ENCODE measurements at regions not wholly inside any gene's neighbourhood (a gene's known extent, or its start where the extent isn't known, plus 50 kb on each side); places are given as distances from the start of the nearest gene placed in this dataset.

DNA sequence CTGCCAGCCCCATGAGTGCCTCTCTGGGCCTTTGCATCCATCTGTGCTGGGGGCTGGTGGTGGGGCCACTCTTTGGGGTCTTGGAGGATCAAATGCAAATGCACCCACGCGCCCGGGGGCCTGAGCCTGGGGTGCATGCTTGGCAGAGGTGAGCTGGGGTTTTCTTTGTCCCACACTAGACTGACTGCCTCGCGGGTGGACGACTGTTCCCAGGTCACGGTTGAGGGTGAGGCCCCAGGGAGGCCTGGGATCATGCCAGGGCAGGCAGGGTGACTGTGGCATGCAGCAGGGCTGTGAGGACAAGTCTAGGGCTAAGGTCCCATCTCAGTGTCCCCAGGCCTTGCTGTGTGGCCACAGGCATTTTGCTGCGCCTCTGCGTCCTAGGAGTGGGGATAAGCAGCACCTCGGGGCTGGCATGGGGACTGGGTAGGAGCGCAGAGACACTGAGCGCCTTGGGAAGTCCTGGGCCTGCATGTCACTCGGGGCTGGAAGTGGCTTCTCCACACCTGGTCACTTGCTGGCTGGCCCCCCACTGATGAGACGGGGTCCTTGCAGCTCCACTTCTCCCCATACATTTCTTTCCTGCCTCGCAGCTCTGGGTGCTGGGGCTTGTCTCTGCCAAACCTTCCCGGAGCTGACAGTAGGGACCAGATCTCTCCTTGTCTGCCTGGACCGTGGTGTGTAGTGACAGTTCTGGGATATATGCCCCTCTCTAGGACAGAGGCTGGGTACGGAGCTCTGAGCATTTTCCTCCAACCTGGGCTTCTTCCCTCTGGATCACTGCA, 133.1 kb downstream of the CTTN start:
- DNase-seq = peak; percentile 59
- no peaks in the 10 kb centered on the region for H3K36me3 ChIP-seq (replicated peaks; ENCODE audit: control insufficient read depth, insufficient read depth, low read length)
- H3K4me3 ChIP-seq (ENCODE audit: insufficient read depth, low read depth, low read length) = no peak overlapping the region
- no peaks in the 10 kb centered on the region for H3K27me3 ChIP-seq (ENCODE audit: control insufficient read depth, insufficient read depth, low read length)

DNA sequence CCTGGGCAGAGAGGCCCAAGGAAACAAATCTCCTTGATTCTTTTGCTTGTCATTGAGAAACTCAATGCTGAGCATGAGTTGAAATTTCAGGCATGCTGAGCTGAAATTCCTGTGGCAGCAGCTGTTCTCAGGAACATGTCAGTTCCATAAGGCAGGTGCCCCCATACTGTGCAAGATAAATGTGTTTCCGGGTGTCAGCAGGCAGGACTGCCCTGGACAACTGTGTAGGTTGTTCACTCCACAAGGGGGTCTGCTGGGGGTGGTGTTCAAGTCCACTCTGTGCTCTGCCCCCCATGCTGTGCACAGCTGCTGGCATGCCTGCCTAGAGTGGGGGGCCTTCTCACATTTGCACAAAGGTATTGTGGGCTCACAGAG, 133.7 kb downstream of the CTTN start:
- no peak overlapping the region for H3K4me3 ChIP-seq (ENCODE audit: insufficient read depth, low read depth, low read length)
- H3K27me3 ChIP-seq (ENCODE audit: control insufficient read depth, insufficient read depth, low read length) = no peaks in the 10 kb centered on the region
- H3K36me3 ChIP-seq (replicated peaks; ENCODE audit: control insufficient read depth, insufficient read depth, low read length) = no peaks in the 10 kb centered on the region
- DNase-seq = peak; percentile 76

DNA sequence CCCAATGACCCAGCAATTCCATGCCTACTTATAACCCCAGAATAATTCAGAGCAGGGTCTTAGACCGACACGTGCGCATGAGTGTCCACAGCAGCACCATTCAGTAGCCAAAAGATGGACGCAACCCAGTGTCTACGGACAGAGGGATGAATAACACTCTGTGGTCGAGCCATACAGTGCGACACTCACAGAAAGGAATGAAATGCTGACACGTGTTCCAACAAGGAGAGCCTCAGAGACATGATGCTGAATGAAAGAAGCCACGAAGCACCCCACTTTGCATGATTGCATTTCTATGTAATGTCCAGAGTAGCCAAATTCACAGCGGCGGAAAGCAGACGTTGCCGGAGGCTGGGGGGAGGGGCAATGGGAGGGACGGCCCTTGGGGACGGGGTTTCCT, 134.4 kb downstream of the CTTN start:
- peak; percentile 62 for DNase-seq
- no peak overlapping the region for H3K4me3 ChIP-seq (ENCODE audit: insufficient read depth, low read depth, low read length)
- H3K27me3 ChIP-seq (ENCODE audit: control insufficient read depth, insufficient read depth, low read length) = no peaks in the 10 kb centered on the region
- H3K36me3 ChIP-seq (replicated peaks; ENCODE audit: control insufficient read depth, insufficient read depth, low read length) = no peaks in the 10 kb centered on the region

DNA sequence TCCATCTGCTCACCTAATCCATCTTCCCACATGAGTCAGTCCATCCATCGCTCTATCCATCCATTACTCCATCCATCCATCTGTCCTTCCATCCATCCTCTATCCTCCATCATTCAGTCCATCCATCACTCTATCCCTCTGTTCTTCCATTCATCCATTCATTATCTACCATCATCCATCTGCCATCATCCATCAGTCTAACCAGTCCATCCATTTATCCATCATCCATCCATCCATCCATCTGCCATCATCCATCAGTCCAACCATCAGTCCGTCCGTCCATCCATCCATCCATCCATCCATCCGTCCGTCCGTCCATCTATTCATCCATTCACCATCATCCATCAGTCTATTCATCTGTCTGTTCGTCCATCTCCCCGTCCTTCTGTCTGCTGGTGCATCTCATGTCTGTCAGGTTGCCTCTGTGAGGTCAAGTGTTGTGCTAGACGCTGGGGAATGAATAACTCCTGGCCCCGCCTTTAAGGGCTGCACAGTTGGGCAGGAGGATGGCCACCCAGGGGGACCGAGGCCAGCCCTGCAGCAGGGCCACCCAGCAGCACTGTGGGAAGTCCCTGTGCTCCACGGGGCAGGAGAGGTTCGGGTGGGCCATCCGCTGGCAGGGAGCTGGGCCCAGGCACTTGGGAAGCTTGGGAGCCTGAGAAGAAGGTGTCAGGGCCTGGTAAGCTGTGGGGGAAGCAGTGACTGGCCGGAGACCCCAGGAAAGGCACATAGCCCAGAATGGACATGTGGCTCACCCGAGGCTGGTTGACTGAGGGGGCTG, 137.1 kb downstream of the CTTN start:
- Histone ChIP-seq H3K36me3 (replicated peaks; ENCODE audit: control insufficient read depth, insufficient read depth, low read length) (no peaks in the 10 kb centered on the region), H3K4me3 (ENCODE audit: insufficient read depth, low read depth, low read length) (no peak overlapping the region), H3K27me3 (ENCODE audit: control insufficient read depth, insufficient read depth, low read length) (no peaks in the 10 kb centered on the region)
- DNase-seq = no peak

DNA sequence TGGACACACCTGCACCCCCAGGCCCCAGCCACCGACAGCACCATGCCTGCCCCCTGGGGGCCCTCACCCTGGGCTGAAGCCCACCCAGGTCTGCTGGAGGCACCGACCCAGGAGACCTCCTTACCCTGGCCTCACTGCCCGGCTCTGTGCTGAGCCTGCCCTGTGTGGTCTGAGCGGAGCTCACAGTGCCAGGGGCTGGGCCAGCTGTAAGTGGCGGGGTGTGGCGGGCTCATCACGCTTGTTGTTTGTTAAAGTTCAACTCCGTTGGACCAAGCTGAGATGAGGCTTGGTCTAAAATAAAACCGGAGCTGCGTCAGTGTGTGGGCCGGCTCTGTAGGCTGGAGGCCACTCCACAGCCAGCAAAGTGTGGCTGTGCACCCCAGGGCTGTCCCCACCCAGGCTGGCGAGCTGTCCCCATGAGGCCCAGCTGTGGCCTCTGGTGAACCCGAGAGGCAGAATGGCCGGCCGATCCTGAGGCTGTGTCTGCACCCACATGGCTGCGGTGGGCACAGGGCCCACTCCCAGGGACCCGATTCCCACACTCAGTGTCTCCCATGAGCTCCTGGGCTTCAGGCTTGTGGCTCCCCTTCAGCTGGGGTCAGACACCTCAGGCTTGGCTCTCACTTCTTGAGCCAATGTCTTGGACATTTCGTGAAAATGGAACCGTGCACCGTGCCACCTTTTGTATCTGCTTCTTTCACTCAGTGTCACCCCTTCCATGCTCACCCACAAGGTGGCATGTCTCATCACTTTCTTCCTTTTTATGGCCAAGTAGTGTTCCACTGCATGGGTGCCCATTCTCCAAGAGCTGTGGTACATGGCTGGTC, 137.9 kb downstream of the CTTN start:
- no peaks in the 10 kb centered on the region for H3K36me3 ChIP-seq (replicated peaks; ENCODE audit: control insufficient read depth, insufficient read depth, low read length)
- H3K27me3 ChIP-seq (ENCODE audit: control insufficient read depth, insufficient read depth, low read length) = no peaks in the 10 kb centered on the region
- peak; percentile 47 for DNase-seq
- no peak overlapping the region for H3K4me3 ChIP-seq (ENCODE audit: insufficient read depth, low read depth, low read length)

DNA sequence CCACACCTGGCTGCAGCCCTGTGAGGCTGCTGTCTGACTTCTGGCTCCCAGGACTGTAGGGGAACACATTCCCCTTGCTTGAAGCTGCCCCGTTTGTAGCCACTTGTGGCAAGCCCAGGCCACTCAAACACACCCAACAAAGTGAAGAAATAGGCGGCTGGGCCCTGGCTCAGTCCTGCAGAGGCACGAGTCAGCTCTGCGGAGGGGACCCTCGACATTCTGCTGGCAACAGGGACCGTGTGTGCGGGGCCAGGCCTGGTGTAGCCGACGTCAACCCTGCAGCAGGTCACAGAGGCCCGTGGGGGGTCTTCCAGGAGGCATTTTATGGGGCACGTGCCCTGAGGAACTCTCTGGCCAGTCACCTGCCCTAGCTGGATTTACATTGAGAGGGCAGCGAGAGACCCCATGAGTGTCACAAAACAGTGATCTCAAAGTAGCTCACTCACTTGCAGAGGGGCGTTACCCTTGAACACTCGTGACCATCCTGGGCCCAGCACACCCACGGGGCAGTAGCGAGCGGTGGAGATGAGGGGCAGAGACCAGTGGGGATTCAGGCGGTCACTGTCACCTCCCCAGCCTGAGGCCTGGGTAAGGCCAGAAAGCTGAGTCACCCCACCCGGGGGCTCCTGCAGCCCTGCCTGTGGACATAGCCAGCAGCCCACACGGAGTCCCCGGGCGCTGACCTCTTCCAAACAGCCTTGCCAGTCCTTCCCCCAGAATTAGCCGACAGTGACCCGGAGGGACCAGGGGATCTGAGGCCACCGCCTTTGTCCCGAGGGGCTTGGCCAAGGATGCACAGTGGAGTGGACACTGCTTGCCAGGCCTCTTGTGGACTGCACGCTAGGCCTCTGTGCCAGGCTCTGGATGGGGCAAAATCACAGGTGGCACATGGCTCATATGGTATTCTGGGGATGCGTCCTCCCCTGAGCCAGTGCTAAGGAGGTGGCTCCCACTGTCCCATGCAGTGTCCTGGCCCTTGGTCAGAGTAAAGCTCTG, 139.5 kb downstream of the CTTN start:
- H3K36me3 ChIP-seq (replicated peaks; ENCODE audit: control insufficient read depth, insufficient read depth, low read length) = no peaks in the 10 kb centered on the region
- H3K4me3 ChIP-seq (ENCODE audit: insufficient read depth, low read depth, low read length) = no peak overlapping the region
- H3K27me3 ChIP-seq (ENCODE audit: control insufficient read depth, insufficient read depth, low read length) = no peaks in the 10 kb centered on the region
- peak; percentile 56 for DNase-seq

DNA sequence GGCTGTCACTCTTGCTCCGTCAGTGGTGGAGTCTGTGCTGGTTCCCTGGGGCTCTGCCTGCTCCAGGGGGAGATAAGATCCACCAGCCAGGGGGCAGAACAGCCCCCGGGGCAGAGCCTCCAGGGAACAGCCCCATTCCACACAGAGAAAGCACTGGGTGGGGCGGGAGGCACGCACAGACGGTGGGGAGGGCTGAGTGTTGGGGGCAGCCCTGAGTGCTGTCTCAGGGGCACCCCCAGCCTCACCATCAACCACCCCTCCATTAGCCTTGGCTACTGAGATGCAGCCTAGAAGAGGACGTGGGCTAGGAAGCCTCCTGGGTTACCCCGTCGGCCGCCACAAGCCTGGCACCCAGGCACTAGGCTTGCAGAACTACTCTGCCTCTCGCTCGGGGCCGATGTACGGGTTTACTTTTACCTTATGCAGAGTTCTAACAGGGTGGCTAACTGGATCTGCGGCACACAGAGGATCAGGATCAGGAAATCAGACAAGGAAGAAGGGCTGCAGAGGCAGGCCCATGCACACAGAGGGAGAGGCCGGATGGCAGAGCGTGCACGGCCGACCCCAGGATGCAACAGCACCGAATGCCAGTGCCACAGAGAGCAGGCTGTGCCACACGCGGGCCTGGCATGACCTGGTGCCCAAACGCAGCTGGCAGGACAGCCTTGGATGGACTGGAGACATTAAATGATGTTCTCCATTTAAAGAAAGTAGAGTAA, 140.5 kb downstream of the CTTN start:
- H3K27me3 ChIP-seq (ENCODE audit: control insufficient read depth, insufficient read depth, low read length) = no peaks in the 10 kb centered on the region
- no peaks in the 10 kb centered on the region for H3K36me3 ChIP-seq (replicated peaks; ENCODE audit: control insufficient read depth, insufficient read depth, low read length)
- no peak overlapping the region for H3K4me3 ChIP-seq (ENCODE audit: insufficient read depth, low read depth, low read length)
- DNase-seq = peak; percentile 64

DNA sequence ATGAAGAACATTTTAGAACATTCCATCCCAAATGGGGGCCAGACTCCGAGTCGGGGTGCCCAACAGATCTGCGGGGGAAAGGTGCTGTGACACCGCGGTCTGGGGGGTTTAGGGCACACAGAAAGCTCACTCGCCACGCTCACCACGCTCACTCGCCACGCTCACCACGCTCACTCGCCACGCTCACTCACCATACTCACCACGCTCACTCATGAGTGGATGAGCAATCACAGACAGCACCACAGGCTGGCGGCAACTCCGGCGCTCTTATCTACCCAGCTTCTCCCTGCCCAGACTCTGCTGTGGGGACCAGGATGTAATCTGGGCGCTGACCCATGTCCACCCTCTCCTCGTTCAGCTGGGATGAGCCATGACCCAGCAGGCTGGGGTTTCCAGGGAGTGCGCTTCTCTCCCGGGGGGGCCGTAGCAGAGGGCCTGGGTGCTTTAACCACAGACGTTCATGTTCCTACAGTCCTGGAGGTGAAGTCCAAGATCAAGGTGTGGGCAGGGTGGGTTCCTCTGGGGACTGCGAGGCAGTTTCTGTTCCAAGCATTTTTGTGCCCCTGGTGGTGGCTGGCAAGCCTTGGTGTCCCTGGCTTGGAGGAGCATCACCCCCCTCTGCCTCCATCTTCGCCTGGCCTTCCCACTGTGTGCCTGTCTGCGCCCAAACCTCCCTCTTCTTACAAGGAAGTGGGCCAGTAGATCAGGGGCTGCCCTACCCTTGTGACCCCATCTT, 141.2 kb downstream of the CTTN start:
- peak; percentile 51 for DNase-seq
- H3K36me3 ChIP-seq (replicated peaks; ENCODE audit: control insufficient read depth, insufficient read depth, low read length) = no peaks in the 10 kb centered on the region

DNA sequence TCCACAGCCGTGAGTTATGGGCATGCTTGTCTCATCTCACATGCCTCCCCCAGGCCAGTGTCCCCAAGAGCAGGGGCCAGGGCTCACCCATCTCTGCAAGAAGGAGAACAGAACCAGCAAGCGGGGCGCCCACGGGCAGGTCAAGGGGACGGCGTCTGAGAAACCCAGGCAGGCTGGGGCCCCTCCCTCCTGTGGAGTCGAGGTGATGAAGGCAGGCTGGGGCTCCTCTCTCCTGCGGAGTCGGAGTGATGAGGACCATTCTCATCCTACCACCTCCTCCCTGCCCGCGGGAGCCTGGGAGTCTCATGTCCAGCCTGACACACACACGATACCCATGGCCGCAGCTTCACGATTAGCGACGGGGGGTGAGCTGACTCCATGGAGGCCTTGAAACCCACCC, 141.9 kb downstream of the CTTN start:
- Histone ChIP-seq H3K4me3 (ENCODE audit: insufficient read depth, low read depth, low read length) (no peak overlapping the region), H3K27me3 (ENCODE audit: control insufficient read depth, insufficient read depth, low read length) (no peaks in the 10 kb centered on the region), H3K36me3 (replicated peaks; ENCODE audit: control insufficient read depth, insufficient read depth, low read length) (no peaks in the 10 kb centered on the region)
- peak; percentile 38 for DNase-seq

More for the DNA sequence above, 141.2 kb downstream of the CTTN start:
- H3K4me3 ChIP-seq (ENCODE audit: insufficient read depth, low read depth, low read length) = no peak overlapping the region
- H3K27me3 ChIP-seq (ENCODE audit: control insufficient read depth, insufficient read depth, low read length) = no peaks in the 10 kb centered on the region

DNA sequence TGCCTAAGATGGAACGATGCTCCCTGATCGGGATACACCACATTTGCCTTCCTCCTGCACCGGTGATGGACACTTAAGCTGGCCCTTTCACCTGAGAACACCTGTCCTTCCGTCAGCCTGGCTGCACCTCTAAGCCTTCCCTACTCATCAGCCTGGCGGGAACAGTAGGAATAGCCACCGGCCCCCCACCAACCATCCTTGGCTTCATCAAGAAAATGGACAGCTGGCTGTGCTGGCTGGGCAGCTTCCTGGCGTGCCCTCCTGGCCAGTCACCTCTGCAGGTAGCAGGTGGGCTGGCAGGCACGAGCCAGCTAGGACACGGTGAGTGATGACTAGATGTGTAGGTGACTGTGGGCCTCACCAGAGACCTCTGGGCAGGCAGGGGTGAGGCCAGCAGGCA, 142.8 kb downstream of the CTTN start:
- Histone ChIP-seq H3K27me3 (ENCODE audit: control insufficient read depth, insufficient read depth, low read length) (no peaks in the 10 kb centered on the region), H3K36me3 (replicated peaks; ENCODE audit: control insufficient read depth, insufficient read depth, low read length) (no peaks in the 10 kb centered on the region), H3K4me3 (ENCODE audit: insufficient read depth, low read depth, low read length) (no peak overlapping the region)
- peak; percentile 52 for DNase-seq

DNA sequence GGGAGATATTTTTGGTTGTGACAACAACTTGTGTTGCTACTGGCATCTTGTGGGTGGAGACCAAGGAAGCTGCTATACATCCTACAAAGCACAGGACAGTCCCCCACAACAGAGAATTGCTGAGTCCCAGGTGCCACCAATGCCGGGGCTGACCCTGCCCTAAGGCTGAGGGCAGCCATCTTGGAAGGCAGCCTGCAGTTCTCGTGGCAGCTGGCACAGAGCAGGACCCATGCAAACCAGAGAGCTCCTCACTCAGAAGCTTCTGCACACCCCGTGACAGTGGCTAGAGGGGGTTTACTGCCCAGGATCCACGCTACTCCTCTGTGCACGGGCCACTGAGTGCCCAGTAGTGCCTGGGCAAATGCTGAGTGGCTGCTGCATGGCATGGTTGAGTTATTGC, 143.4 kb downstream of the CTTN start:
- no peaks in the 10 kb centered on the region for H3K27me3 ChIP-seq (ENCODE audit: control insufficient read depth, insufficient read depth, low read length)
- no peaks in the 10 kb centered on the region for H3K36me3 ChIP-seq (replicated peaks; ENCODE audit: control insufficient read depth, insufficient read depth, low read length)
- no peak for DNase-seq
- H3K4me3 ChIP-seq (ENCODE audit: insufficient read depth, low read depth, low read length) = no peak overlapping the region

DNA sequence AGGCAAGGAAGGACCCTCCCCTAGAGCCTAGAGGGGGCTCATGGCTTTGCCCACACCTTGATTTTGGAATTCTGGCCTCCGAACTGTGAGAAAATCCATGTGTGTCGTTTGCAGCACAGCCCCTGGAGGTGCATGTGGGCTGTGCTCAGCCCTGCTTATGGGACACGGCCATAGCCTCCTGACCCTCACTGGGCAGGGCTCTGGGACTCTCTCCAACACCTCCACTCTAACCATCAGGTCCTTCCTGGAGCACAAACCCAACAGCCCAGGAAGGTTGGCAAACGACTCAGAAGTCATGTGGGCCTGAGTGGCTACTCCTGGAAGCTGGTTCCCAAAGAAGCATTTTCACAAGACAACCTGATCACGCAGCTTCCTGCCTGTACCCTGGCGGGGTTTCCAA, 144.1 kb downstream of the CTTN start:
- no peaks in the 10 kb centered on the region for H3K36me3 ChIP-seq (replicated peaks; ENCODE audit: control insufficient read depth, insufficient read depth, low read length)
- H3K27me3 ChIP-seq (ENCODE audit: control insufficient read depth, insufficient read depth, low read length) = no peaks in the 10 kb centered on the region
- DNase-seq = peak; percentile 35
- no peak overlapping the region for H3K4me3 ChIP-seq (ENCODE audit: insufficient read depth, low read depth, low read length)

DNA sequence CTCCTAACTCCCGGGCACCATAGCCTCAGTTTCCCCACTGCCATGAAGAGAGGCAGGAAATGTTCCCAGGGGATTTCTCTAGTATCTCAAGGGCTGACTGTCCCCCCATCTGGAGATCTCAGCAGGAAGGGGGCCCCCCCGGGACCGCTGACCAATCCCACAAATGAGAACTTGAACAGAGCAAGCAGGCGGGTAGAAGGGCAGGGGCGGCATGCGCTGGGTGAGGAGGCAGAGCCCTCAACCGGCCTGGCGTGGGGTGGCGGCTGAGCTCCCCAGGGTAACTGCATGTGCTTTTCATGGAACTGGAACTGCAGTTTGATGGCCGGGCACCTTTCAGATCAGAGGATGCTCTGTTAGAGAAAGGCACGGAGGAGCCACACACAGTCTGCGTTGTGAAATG, 144.5 kb downstream of the CTTN start:
- Histone ChIP-seq H3K36me3 (replicated peaks; ENCODE audit: control insufficient read depth, insufficient read depth, low read length) (no peaks in the 10 kb centered on the region), H3K27me3 (ENCODE audit: control insufficient read depth, insufficient read depth, low read length) (no peaks in the 10 kb centered on the region), H3K4me3 (ENCODE audit: insufficient read depth, low read depth, low read length) (no peak overlapping the region)
- DNase-seq = peak; percentile 42

Measured in H7 (cell line).